Activated naive CD8-positive, alpha-beta T cell treated with anti-CD3 and anti-CD28 coated beads, Interleukin-2, amount 10 ng/mL, durations not matched to agents 7 days and 5 days (primary cell): ENCODE measurements at regions not wholly inside any gene's neighbourhood (a gene's known extent, or its start where the extent isn't known, plus 50 kb on each side); places are given as distances from the start of the nearest gene placed in this dataset.
"Not testable (repeated sequence)": the region's sequence is repeated elsewhere in the genome, so short reads cannot be mapped to it uniquely, and the experiment has no call there.

ENCODE experiments used
- ATAC-seq: fragments of 150-1000 bp; cut with Tn5 transposase; one replicate; pipeline ENCODE4 v1.10.0; 2021; ENCODE audit warnings: low read depth, moderate library complexity
- POLR2A ChIA-PET: fragments of 350-600 bp; sonication (Branson Sonifier 250); formaldehyde crosslinking; loops from one replicate; lab custom pipeline; 2021; ENCODE audit warnings: antibody characterized with exemption; lab: Charles Lee
- DNase-seq: peaks from one replicate; pipeline ENCODE4 v3.0.0; 2021
- H3K27ac Mint-ChIP-seq: one replicate; pipeline ENCODE4 v1.8.0; 2022; ENCODE audit warnings: mild to moderate bottlenecking, mixed read lengths
- H3K27me3 Mint-ChIP-seq: one replicate; pipeline ENCODE4 v1.8.0; 2022; ENCODE audit warnings: mild to moderate bottlenecking, moderate library complexity, mixed read lengths
- H3K36me3 Mint-ChIP-seq: one replicate; pipeline ENCODE4 v1.8.0; 2021; ENCODE audit warnings: mild to moderate bottlenecking, mixed read lengths
- H3K4me1 Mint-ChIP-seq: one replicate; pipeline ENCODE4 v1.8.0; 2021; ENCODE audit warnings: mixed read lengths
- H3K4me3 Mint-ChIP-seq: one replicate; pipeline ENCODE4 v1.8.0; 2022; ENCODE audit warnings: mild to moderate bottlenecking, moderate library complexity, mixed read lengths
- H3K9me3 Mint-ChIP-seq: one replicate; pipeline ENCODE4 v1.8.0; 2021; ENCODE audit warnings: mixed read lengths

DNA sequence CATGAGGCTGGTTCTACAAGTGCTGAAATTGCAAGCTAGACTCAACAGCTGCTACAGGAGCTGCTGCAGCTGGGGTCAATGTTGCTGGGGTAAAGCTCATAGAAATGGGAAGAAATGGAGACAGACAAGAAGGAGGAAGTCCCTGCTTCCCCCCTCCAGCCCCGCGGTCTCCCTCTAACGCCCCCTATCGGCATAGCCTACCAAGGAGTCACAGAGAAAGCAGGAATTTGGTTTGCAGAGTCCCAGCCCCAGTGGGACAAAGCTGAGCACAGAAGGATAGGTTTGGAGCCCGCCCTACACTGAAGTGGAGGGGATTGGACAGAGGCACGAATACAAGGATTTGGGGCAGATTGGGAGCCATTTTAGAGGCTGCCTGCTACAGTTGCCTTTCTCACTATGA lies 176.9 kb upstream of the ANKRD28 start:
- Mint-ChIP-seq H3K27ac (no peak overlapping the region), H3K4me3 (no peak overlapping the region)

DNA sequence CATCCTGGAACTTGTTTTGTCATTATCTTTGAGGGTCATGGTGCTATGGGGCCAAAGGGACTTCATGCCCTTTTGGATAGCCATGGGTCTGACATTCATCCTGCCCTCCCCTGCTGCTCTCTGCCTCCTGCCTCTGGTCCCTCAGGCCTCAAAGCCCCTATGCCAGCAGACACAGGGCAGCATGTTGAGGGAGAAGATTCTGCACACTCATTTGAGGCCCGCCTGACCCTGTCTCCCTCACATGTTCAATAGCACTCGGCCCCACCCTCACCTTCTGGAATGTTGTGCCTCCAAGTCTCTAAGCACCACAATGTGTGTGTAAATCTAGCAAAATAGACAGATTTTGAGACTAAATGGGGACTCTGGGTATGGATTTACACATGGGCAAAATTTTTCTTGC lies 178.7 kb upstream of the ANKRD28 start:
- no peak for DNase-seq
- no peaks in the 10 kb centered on the region for H3K9me3 Mint-ChIP-seq
- peaks cover 5% of the 10 kb centered on the region for H3K27me3 Mint-ChIP-seq
- no peaks in the 10 kb centered on the region for H3K4me1 Mint-ChIP-seq
- H3K4me3 Mint-ChIP-seq: no peak overlapping the region
- POLR2A ChIA-PET: no interaction called here
- no peaks in the 10 kb centered on the region for H3K36me3 Mint-ChIP-seq
- H3K27ac Mint-ChIP-seq: no peak overlapping the region
- no peak for ATAC-seq

More for the DNA sequence above, 176.9 kb upstream of the ANKRD28 start:
- no peak for ATAC-seq
- Mint-ChIP-seq H3K27me3 (peaks cover 5% of the 10 kb centered on the region), H3K36me3 (no peaks in the 10 kb centered on the region), H3K4me1 (peaks cover 2% of the 10 kb centered on the region), H3K9me3 (no peaks in the 10 kb centered on the region)
- POLR2A ChIA-PET: no interaction called here
- no peak for DNase-seq

DNA sequence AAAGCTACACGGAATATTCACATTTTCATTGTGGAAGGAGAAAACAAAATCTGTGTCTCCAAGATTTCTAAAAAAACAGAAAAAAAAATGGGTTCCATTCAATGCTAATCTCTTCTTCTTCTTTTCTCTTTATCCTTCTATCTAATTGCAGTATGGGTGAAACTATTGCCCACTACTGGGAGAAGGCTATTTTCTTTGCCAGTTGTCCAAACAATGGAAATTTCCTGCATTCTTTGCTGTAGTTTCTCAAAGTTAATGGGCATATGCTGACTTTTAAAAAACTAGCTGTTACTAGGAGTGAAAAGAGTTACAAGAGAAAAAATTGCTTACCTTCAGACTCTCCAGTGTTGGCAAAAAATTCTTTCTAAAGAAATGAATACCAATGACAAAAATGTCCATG lies 179.3 kb upstream of the ANKRD28 start:
- POLR2A ChIA-PET: no interaction called here
- H3K4me1 Mint-ChIP-seq: no peaks in the 10 kb centered on the region
- no peak overlapping the region for H3K27ac Mint-ChIP-seq
- H3K27me3 Mint-ChIP-seq: peaks cover 5% of the 10 kb centered on the region
- DNase-seq: no peak
- no peak for ATAC-seq
- H3K4me3 Mint-ChIP-seq: no peak overlapping the region
- H3K9me3 Mint-ChIP-seq: no peaks in the 10 kb centered on the region
- H3K36me3 Mint-ChIP-seq: no peaks in the 10 kb centered on the region

DNA sequence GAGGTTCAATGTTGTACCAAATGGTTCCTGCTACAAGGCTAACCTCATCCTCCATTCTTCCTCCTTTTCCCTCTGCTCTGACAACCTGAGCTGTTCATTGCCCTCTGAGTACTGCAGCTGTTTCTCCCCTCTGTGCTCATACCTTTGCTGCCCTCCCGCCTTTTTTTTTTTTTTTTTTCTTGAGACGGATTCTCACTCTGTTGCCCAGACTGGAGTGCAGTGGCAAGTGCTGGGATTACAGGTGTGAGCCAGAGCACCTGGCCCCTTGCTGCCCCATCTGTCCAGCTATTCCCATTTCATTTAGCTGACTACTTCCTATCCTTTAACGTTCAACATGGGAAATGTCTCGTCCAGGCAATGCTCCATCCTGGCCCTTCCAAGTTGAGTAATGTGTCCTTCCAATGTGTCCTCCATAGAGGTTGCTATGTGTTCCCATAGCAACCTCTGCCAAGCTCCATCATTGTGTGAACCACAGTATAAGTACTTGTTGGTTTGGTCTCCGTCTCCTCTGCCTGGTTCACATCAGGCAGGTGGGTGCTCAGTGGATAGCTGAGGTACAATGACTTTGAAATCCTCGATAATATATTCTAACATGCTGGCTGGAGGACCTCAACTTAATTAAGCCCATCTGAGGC lies 179.9 kb upstream of the ANKRD28 start:
- POLR2A ChIA-PET: no interaction called here
- no peak for DNase-seq
- H3K27me3 Mint-ChIP-seq: peaks cover 5% of the 10 kb centered on the region
- no peak overlapping the region for H3K4me3 Mint-ChIP-seq
- no peaks in the 10 kb centered on the region for H3K9me3 Mint-ChIP-seq
- no peak for ATAC-seq
- no peaks in the 10 kb centered on the region for H3K4me1 Mint-ChIP-seq
- H3K27ac Mint-ChIP-seq: no peak overlapping the region
- no peaks in the 10 kb centered on the region for H3K36me3 Mint-ChIP-seq

DNA sequence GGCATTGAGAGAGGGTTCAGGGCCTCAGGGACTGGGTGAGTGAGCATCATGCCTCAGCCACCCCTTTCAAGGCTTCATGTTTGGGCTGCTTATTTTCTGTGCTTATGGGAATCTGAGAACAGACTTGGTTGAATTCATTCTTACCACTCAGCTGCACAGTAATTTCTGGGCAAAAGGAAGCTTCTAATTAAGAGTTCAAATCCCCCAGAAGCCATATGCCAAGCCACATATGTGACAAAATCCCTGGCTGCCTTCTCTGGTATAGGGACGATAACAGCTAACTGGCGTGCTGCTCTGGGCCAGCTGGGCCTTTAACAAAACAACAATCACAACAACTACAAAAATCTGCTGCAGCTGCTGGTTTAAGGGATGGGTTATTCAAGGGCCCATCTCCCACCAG lies 181.0 kb upstream of the ANKRD28 start:
- H3K27ac Mint-ChIP-seq: no peak overlapping the region
- POLR2A ChIA-PET: no interaction called here
- H3K4me3 Mint-ChIP-seq: no peak overlapping the region
- H3K9me3 Mint-ChIP-seq: no peaks in the 10 kb centered on the region
- no peaks in the 10 kb centered on the region for H3K4me1 Mint-ChIP-seq
- DNase-seq (no peak), ATAC-seq (no peak)
- no peaks in the 10 kb centered on the region for H3K36me3 Mint-ChIP-seq
- H3K27me3 Mint-ChIP-seq: peaks cover 5% of the 10 kb centered on the region

DNA sequence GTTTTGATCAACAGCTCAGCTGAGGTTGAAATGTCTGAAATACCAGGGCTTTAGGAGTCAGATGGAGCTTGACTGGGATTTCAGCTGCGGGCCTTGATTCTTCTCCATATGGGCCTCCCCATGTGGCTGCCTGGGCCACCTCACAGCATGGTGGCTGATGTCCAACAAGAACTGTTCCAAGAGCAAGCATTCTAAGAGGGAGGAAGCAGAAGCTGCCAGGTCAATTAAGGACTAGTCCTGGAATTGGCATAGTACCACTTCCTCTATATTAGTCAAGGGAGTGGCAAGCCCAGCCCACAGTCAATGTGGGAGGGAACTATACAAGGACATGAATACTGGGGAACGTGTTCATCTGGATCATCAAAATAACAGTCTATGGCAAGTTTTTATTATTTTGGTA lies 181.7 kb upstream of the ANKRD28 start:
- no peak for DNase-seq
- ATAC-seq: no peak
- Mint-ChIP-seq H3K36me3 (no peaks in the 10 kb centered on the region), H3K9me3 (no peaks in the 10 kb centered on the region), H3K4me3 (no peak overlapping the region), H3K4me1 (no peaks in the 10 kb centered on the region), H3K27ac (no peak overlapping the region), H3K27me3 (peaks cover 3% of the 10 kb centered on the region)
- POLR2A ChIA-PET: no interaction called here

DNA sequence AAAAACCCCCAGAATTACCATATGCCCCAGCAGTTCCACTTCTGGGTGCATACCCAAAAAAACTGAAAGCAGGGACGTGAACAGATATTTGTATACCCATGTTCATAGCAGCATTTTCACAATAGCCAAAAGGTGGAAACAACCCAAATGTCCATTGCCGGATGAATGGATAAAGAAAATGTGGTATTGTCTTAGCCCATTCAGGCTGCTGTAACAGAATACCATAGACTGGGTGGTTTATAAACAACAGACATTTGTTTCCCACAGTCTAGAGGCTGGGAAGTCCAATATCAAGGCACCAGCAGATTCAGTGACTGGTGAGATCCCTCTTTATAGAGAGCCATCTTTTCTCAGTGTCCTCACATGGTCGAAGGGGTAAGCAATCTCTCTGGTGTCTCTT lies 182.1 kb upstream of the ANKRD28 start:
- ATAC-seq: no peak
- H3K36me3 Mint-ChIP-seq: no peaks in the 10 kb centered on the region
- H3K27ac Mint-ChIP-seq: no peak overlapping the region
- H3K27me3 Mint-ChIP-seq: no peaks in the 10 kb centered on the region
- no peak overlapping the region for H3K4me3 Mint-ChIP-seq
- DNase-seq: no peak
- no peaks in the 10 kb centered on the region for H3K9me3 Mint-ChIP-seq
- POLR2A ChIA-PET: no interaction called here
- no peaks in the 10 kb centered on the region for H3K4me1 Mint-ChIP-seq

DNA sequence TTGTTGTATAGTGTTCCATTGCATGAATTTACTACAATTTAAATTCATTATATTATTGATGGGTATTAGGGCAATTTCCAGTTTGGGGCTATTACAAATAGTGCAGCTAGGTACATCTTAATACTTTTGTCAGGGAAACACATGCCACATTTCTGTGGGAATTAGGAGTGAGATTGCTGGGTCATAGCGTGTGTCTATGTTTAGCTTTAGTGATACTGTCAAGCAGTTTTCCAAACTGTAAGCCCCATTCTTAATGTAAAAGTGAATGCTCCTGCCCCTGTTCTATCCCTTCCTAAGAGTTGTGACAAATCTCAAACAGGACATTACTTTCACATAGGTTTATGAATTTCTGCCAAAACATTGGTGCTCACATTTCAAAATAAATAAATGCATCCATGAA lies 184.5 kb upstream of the ANKRD28 start:
- Mint-ChIP-seq H3K4me3 (no peak overlapping the region), H3K36me3 (no peaks in the 10 kb centered on the region), H3K27ac (no peak overlapping the region), H3K27me3 (peaks cover 3% of the 10 kb centered on the region), H3K9me3 (peaks cover 4% of the 10 kb centered on the region), H3K4me1 (no peaks in the 10 kb centered on the region)
- POLR2A ChIA-PET: no interaction called here
- DNase-seq: no peak
- no peak for ATAC-seq

DNA sequence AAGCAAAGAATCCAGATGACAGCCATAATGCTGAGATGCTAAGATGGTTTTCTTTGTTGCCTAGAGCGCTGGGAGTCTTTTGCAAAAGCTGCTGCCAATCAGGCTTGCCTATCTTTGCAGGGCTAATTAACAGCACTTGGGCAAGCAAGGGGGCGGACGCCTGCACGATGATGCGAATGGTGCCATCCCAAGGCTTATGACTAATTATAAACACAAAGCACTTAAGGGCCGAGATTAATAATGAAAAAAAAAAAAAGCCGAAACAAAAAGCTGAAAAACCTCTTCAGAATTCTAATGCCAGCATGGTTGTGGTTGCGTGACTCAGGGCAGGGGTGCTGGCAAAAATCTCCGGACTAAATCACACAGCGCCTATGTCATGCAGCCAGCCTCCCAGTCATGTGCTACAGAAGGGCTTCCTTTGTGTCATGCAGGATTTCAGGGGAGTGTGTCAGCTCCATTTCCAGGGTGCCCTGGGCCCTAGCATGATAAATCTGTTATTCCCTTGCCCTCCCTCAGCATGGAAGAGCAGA lies 185.0 kb upstream of the ANKRD28 start:
- POLR2A ChIA-PET: no interaction called here
- H3K36me3 Mint-ChIP-seq: no peaks in the 10 kb centered on the region
- H3K4me1 Mint-ChIP-seq: no peaks in the 10 kb centered on the region
- peaks cover 4% of the 10 kb centered on the region for H3K9me3 Mint-ChIP-seq
- peaks cover 3% of the 10 kb centered on the region for H3K27me3 Mint-ChIP-seq
- no peak overlapping the region for H3K4me3 Mint-ChIP-seq
- ATAC-seq (no peak), DNase-seq (no peak)
- H3K27ac Mint-ChIP-seq: no peak overlapping the region

DNA sequence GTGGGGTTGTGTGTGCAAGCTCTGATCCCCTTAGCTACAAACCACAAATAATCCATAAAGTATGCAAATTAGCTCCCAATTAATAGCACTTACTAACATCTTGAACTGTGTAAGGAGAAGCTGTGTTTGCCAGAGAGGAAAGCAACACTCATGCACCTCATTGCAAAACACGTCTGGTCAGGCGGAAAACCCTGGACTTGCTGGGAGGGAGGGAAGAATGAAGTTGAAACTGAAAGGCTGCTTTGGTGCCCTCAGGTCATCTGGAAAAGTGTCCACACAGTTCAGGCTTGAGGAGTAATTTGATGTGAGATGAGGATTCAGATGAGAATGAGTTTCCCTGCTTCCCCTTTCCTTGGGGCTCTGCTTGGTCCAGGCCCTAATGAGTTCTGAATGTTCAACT lies 185.5 kb upstream of the ANKRD28 start:
- DNase-seq: no peak
- H3K4me3 Mint-ChIP-seq: no peak overlapping the region
- H3K4me1 Mint-ChIP-seq: no peaks in the 10 kb centered on the region
- no peaks in the 10 kb centered on the region for H3K36me3 Mint-ChIP-seq
- H3K9me3 Mint-ChIP-seq: peaks cover 4% of the 10 kb centered on the region
- ATAC-seq: no peak
- no peak overlapping the region for H3K27ac Mint-ChIP-seq
- POLR2A ChIA-PET: no interaction called here
- peaks cover 3% of the 10 kb centered on the region for H3K27me3 Mint-ChIP-seq

DNA sequence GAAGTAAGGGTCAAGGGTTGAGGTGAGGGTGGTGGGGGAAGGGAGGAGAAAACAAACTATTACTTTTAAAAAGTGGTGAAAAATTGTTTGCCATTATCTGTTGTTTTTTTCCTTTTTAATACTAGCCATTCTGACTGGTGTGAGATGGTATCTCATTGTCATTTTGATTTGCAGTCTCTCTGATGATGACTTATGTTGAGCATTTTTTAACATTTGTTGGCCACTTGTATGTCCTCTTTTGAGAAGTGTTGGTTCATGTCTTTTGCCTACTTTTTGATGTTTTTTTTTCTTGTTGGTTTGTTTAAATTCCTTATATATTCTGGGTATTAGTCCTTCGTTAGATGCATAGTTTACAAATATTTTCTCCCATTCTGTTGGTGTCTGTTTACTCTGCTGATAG lies 185.9 kb upstream of the ANKRD28 start:
- Mint-ChIP-seq H3K9me3 (peaks cover 8% of the 10 kb centered on the region), H3K4me3 (no peak overlapping the region), H3K36me3 (no peaks in the 10 kb centered on the region), H3K27me3 (peaks cover 3% of the 10 kb centered on the region), H3K4me1 (no peaks in the 10 kb centered on the region), H3K27ac (no peak overlapping the region)
- ATAC-seq (no peak), DNase-seq (no peak)
- POLR2A ChIA-PET: no interaction called here

DNA sequence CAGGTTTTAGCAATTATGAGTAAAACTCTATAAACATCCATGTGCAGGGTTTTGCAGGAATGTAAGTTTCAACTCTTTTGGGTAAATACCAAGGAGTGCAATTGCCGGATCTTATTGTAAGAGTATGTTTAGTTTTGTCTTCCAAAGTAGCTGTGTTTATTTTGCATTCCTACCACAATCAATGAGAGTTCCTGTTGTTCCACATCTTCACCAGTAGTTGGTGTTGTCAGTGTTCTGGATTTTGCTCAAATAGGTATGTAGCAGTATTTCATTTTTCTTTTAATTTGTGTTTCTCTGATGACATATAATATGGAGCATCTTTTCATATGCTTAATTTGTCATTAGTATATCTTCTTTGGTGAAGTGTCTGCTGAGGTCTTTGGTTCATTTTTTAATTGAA lies 185.1 kb upstream of the GALNT15 start:
- H3K9me3 Mint-ChIP-seq: peaks cover 18% of the 10 kb centered on the region
- POLR2A ChIA-PET: no interaction called here

DNA sequence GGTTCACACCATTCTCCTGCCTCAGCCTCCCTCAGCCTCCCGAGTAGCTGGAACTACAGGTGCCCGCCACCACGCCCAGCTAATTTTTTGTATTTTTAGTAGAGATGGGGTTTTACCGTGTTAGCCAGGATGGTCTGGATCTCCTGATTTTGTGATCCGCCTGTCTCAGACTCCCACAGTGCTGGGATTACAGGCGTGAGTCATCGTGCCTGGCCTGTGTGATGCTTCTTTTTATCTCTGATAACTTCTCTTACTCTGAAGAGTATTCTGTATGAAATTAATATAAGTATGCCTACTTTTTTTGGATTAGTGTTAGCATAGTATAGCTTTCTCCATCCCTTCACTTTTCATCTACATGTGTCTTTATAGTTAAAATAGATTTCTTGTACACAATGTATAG lies 180.8 kb upstream of the GALNT15 start:
- DNase-seq, H3K4me1 Mint-ChIP-seq, H3K36me3 Mint-ChIP-seq, H3K4me3 Mint-ChIP-seq, H3K27me3 Mint-ChIP-seq, H3K27ac Mint-ChIP-seq, POLR2A ChIA-PET, ATAC-seq: not testable (repeated sequence)
- peaks cover 11% of the 10 kb centered on the region for H3K9me3 Mint-ChIP-seq

More for the DNA sequence above, 185.1 kb upstream of the GALNT15 start:
- no peaks in the 10 kb centered on the region for H3K4me1 Mint-ChIP-seq
- peaks cover 8% of the 10 kb centered on the region for H3K27me3 Mint-ChIP-seq
- ATAC-seq (no peak), DNase-seq (no peak)
- H3K4me3 Mint-ChIP-seq: no peak overlapping the region
- no peaks in the 10 kb centered on the region for H3K36me3 Mint-ChIP-seq
- H3K27ac Mint-ChIP-seq: no peak overlapping the region

DNA sequence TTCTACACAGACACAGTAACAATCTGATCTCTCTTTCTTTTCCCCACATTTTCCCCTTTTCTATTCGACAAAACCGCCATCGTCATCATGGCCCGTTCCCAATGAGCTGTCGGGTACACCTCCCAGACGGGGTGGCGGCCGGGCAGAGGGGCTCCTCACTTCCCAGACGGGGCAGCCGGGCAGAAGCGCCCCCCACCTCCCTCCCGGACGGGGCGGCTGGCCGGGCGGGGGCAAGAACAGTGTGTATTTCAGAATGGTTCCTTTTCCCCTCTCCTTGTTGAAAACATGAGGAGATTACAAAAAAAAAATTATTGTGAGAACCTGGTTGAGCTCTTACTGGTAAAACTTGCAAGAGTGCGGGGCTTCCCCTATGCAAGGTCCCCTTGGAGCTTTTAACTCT lies 178.0 kb upstream of the GALNT15 start:
- not testable (repeated sequence) for H3K4me3 Mint-ChIP-seq

More for the DNA sequence above, 178.0 kb upstream of the GALNT15 start:
- DNase-seq, ATAC-seq, H3K9me3 Mint-ChIP-seq, POLR2A ChIA-PET, H3K36me3 Mint-ChIP-seq, H3K4me1 Mint-ChIP-seq, H3K27me3 Mint-ChIP-seq, H3K27ac Mint-ChIP-seq: not testable (repeated sequence)
